ENCODE measurements at regions not wholly inside any gene's neighbourhood (a gene's known extent, or its start where the extent isn't known, plus 50 kb on each side); places are given as distances from the start of the nearest gene placed in this dataset.

DNA sequence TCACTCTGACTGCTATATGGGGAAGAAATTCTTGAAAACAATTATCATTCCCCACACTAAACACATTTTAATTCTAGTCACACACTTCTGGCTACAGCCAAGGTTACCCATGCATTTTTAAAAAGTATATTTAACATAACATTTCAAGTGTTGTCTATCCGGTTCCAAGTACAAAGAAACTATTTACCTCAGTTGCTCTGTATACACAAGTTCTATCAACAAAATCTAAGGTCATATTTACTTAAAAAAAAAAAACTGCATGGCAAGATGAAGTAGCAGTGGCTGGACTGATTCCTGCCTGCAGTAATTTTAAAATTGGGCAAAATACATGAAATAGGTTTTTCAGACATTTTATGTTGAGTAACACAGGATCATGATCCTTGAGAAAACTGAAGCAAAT, 155.9 kb upstream of the TOM1L1 start:
- no peaks in the 10 kb centered on the region for H3F3A ChIP-seq (ENCODE audit: insufficient read depth, low read depth)
- no peaks in the 10 kb centered on the region for H3K4me1 ChIP-seq (replicated peaks; ENCODE audit: insufficient read depth)
- intact Hi-C loops (cut with micrococcal nuclease; ENCODE audit: unreplicated experiment): no loop called here
- H3K27me3 ChIP-seq (ENCODE audit: insufficient read depth, low read depth): no peaks in the 10 kb centered on the region
- no peaks in the 10 kb centered on the region for H3K9me2 ChIP-seq (ENCODE audit: insufficient read depth)
- TF ChIP-seq EZH2 (IDR thresholded peaks at IDR 0.05; ENCODE audit: low read depth): no peak
- no peak for TF ChIP-seq CTCF (conservative IDR thresholded peaks at IDR 0.05)
- POLR2A ChIA-PET (ENCODE audit: unreplicated experiment): no interaction called here
- DNase-seq: no peak
- CTCF ChIA-PET: no interaction called here
- H3K4me3 ChIP-seq: no peak overlapping the region
- H3K27ac ChIP-seq: no peak overlapping the region
- no peak overlapping the region for H3K4me2 ChIP-seq
- BruUV-seq (replicated peaks): no TSS peak
- H3K79me2 ChIP-seq (ENCODE audit: low read depth): no peaks in the 10 kb centered on the region
- H2AFZ ChIP-seq: no peak overlapping the region
- no peaks in the 10 kb centered on the region for H3K9me3 ChIP-seq (ENCODE audit: insufficient read depth, low read depth)
- H4K20me1 ChIP-seq (ENCODE audit: insufficient read depth): no peaks in the 10 kb centered on the region
- H3K36me3 ChIP-seq (ENCODE audit: low read depth): no peaks in the 10 kb centered on the region

DNA sequence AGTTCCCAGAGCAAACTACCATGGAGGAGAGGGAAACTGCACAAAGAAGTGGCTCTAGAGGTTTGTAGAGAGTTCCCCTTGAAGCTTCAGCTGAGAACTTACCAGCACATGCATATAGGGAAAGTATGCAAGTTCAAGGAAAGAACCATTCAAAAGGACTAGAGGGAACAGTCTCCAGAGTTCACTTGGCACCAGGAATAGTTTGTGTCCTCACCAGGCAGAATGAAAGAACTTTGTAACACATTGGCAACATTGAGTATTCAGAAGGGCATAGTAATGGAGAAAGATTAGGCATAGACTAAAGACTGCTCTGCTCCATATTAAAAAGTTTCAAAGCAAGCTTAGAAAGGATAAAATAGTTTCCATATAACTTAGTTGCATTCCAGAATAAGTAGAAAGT, 155.4 kb upstream of the TOM1L1 start:
- Histone ChIP-seq H3K4me1 (replicated peaks; ENCODE audit: insufficient read depth) (no peaks in the 10 kb centered on the region), H3K27me3 (ENCODE audit: insufficient read depth, low read depth) (no peaks in the 10 kb centered on the region), H4K20me1 (ENCODE audit: insufficient read depth) (no peaks in the 10 kb centered on the region), H2AFZ (no peak overlapping the region), H3K4me2 (no peak overlapping the region), H3K4me3 (no peak overlapping the region), H3F3A (ENCODE audit: insufficient read depth, low read depth) (no peaks in the 10 kb centered on the region), H3K36me3 (ENCODE audit: low read depth) (no peaks in the 10 kb centered on the region), H3K9me3 (ENCODE audit: insufficient read depth, low read depth) (no peaks in the 10 kb centered on the region), H3K27ac (no peak overlapping the region), H3K9me2 (ENCODE audit: insufficient read depth) (no peaks in the 10 kb centered on the region), H3K79me2 (ENCODE audit: low read depth) (no peaks in the 10 kb centered on the region)
- CTCF ChIA-PET: no interaction called here
- TF ChIP-seq EZH2 (IDR thresholded peaks at IDR 0.05; ENCODE audit: low read depth) (no peak), CTCF (conservative IDR thresholded peaks at IDR 0.05) (no peak)
- POLR2A ChIA-PET (ENCODE audit: unreplicated experiment): no interaction called here
- no TSS peak for BruUV-seq (replicated peaks)
- no peak for DNase-seq
- intact Hi-C loops (cut with micrococcal nuclease; ENCODE audit: unreplicated experiment): no loop called here

DNA sequence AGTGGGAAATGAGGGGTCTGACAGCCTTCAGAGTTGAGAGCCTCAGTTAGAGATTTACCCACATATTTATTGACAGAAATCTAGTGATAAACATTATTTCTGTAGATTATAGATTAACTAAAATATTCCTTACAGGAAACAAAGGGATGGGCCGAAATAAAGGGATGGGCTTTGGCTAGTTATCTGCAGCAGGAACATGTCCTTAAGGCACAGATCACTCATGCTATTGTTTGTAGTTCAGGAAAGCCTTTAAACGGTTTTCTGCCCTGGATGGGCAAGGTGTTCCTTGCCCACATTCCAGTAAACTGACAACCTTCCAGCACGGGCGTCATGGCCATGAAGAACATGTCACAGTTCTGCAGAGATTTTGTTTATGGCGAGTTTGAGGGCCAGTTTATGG, 154.8 kb upstream of the TOM1L1 start:
- Histone ChIP-seq H3K27ac (no peak overlapping the region), H3K4me3 (no peak overlapping the region), H3K9me2 (ENCODE audit: insufficient read depth) (no peaks in the 10 kb centered on the region), H3F3A (ENCODE audit: insufficient read depth, low read depth) (no peaks in the 10 kb centered on the region), H3K4me2 (no peak overlapping the region), H2AFZ (no peak overlapping the region), H3K27me3 (ENCODE audit: insufficient read depth, low read depth) (no peaks in the 10 kb centered on the region), H3K4me1 (replicated peaks; ENCODE audit: insufficient read depth) (no peaks in the 10 kb centered on the region), H3K9me3 (ENCODE audit: insufficient read depth, low read depth) (no peaks in the 10 kb centered on the region), H4K20me1 (ENCODE audit: insufficient read depth) (no peaks in the 10 kb centered on the region), H3K79me2 (ENCODE audit: low read depth) (no peaks in the 10 kb centered on the region), H3K36me3 (ENCODE audit: low read depth) (no peaks in the 10 kb centered on the region)
- BruUV-seq (replicated peaks): no TSS peak
- CTCF ChIA-PET: no interaction called here
- POLR2A ChIA-PET (ENCODE audit: unreplicated experiment): no interaction called here
- no peak for DNase-seq
- intact Hi-C loops (cut with micrococcal nuclease; ENCODE audit: unreplicated experiment): no loop called here
- TF ChIP-seq CTCF (conservative IDR thresholded peaks at IDR 0.05) (no peak), EZH2 (IDR thresholded peaks at IDR 0.05; ENCODE audit: low read depth) (no peak)
